Uterus (tissue), 2 donors: ENCODE measurements at regions not wholly inside any gene's neighbourhood (a gene's known extent, or its start where the extent isn't known, plus 50 kb on each side); places are given as distances from the start of the nearest gene placed in this dataset.

Experiments
- CTCF ChIP-seq, 4 experiments: fragments of 200-600 bp in 2 of 4; fragments of 450-650 bp in 2 of 4; sonication (generic) in 2 of 4; IDR thresholded peaks; one replicate each; pipeline ENCODE4 v1.5.1; 2016 to 2019; ENCODE audit warnings: antibody characterized with exemption in 4 of 4, mild to moderate bottlenecking in 2 of 4, moderate library complexity in 1 of 4
- POLR2A ChIP-seq, 2 donors: fragments of 450-650 bp; IDR thresholded peaks; one replicate each; pipeline ENCODE4 v1.6.1; 2016; ENCODE audit warnings: antibody characterized with exemption in 2 of 2, mild to moderate bottlenecking in 1 of 2, moderate library complexity in 1 of 2

GRCh38 chr11:92678008-92678611 lies 291.3 kb upstream of the MTNR1B start:
- TF ChIP-seq CTCF (IDR thresholded peaks at IDR 0.05) (no peak), POLR2A (IDR thresholded peaks at IDR 0.05) (no peak)
